ENCODE measurements at regions not wholly inside any gene's neighbourhood (a gene's known extent, or its start where the extent isn't known, plus 50 kb on each side); places are given as distances from the start of the nearest gene placed in this dataset.

DNA sequence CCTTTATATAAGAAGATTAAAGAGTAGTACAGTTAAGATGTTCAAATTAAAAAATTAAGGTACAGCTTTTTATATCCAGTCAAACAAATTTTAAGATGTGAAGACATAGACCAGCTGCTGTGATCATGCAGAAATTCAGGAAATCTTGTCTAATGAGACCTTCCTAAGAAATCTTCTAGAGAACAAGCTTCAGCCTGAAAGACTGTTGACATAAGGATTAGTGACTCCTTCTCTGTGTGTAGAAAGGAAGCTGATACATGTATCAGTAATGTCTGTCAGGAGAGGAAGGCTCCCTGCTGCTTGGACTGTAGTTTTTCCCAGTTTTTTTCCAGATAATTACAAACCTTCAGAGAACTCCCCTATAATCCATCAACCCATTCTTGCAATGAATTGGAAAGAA lies 75.8 kb upstream of the PCSK5 start:
- TF ChIP-seq POLR2A (IDR thresholded peaks at IDR 0.05; ENCODE audit: low read depth, low read length), result no peak
- TF ChIP-seq POLR2AphosphoS5 (IDR thresholded peaks at IDR 0.05; ENCODE audit: low read depth, low read length), result no peak

All from GM12891 (cell line).